H1 (cell line): ENCODE measurements at regions not wholly inside any gene's neighbourhood (a gene's known extent, or its start where the extent isn't known, plus 50 kb on each side); places are given as distances from the start of the nearest gene placed in this dataset.
A peak's percentile ranks its signal among the peaks of the same experiment; 100 is the strongest.
"Not testable (repeated sequence)": the region's sequence is repeated elsewhere in the genome, so short reads cannot be mapped to it uniquely, and the experiment has no call there.

Source experiments
- CTCF ChIA-PET: fragments of 300-600 bp; sonication (Branson Sonifier 250); formaldehyde crosslinking; loops from one replicate; lab custom pipeline; 2021; ENCODE audit not compliant: partially characterized antibody; lab: Charles Lee
- POLR2A ChIA-PET: fragments of 300-600 bp; sonication (Branson Sonifier 250); formaldehyde crosslinking; loops from one replicate; lab custom pipeline; 2021; ENCODE audit warnings: inconsistent platforms; ENCODE audit not compliant: partially characterized antibody; lab: Charles Lee
- DNase-seq, 2 experiments: peaks; one replicate each; pipeline versions ENCODE4 v3.0.0 to v3.0.0-alpha.2; 2010 to 2022; ENCODE audit warnings: low spot score in 2 of 2, low read depth in 1 of 2, mixed read lengths in 1 of 2
- FAIRE-seq: peaks from 2 replicates; lab custom pipeline; 2011; peaks lifted over from hg19 to GRCh38; lab: Jason Lieb, UNC
- H2AFZ ChIP-seq: 2 replicates; pipeline ENCODE4 v1.8.1; 2012; ENCODE audit warnings: low read length, inconsistent platforms
- H2AK5ac ChIP-seq: 2 replicates; pipeline ENCODE4 v1.6.1; 2013; ENCODE audit warnings: low read depth, low read length
- H2BK120ac ChIP-seq: replicated peaks from 2 replicates; pipeline ENCODE3; 2013; ENCODE audit warnings: low read depth, low read length, inconsistent platforms
- H2BK12ac ChIP-seq: 2 replicates; pipeline ENCODE4 v1.6.1; 2013; ENCODE audit warnings: low read depth, low read length
- H2BK15ac ChIP-seq: 2 replicates; pipeline ENCODE4 v1.6.1; 2013; ENCODE audit warnings: low read length
- H2BK20ac ChIP-seq: 2 replicates; pipeline ENCODE4 v1.6.1; 2013; ENCODE audit warnings: low read length
- H2BK5ac ChIP-seq: 2 replicates; pipeline ENCODE4 v1.6.1; 2013; ENCODE audit warnings: low read depth, low read length
- H3K14ac ChIP-seq: 2 replicates; pipeline ENCODE4 v1.6.1; 2013; ENCODE audit warnings: inconsistent platforms; ENCODE audit not compliant: insufficient read length
- H3K18ac ChIP-seq: 2 replicates; pipeline ENCODE4 v1.6.1; 2013; ENCODE audit warnings: low read length; ENCODE audit errors: extremely low read depth
- H3K23ac ChIP-seq: 2 replicates; pipeline ENCODE4 v1.6.1; 2013; ENCODE audit warnings: inconsistent platforms; ENCODE audit not compliant: insufficient read length
- H3K23me2 ChIP-seq: 2 replicates; pipeline ENCODE4 v1.6.1; 2013; ENCODE audit warnings: low read depth, low read length
- H3K27ac ChIP-seq: 2 replicates; pipeline ENCODE4 v1.6.1; 2011; ENCODE audit warnings: low read depth, low read length, inconsistent platforms
- H3K27me3 ChIP-seq, 4 experiments: replicated peaks in 1 of 4; 1 replicate in 1 of 4; 2 replicates in 3 of 4; pipeline versions ENCODE4 v1.6.1 to v1.8.1; 2011 to 2013; ENCODE audit warnings: low read length in 3 of 4, mild to moderate bottlenecking in 3 of 4, inconsistent platforms in 2 of 4, mixed read lengths in 2 of 4, moderate library complexity in 1 of 4; ENCODE audit not compliant: control insufficient read depth in 3 of 4, insufficient read depth in 3 of 4; ENCODE audit errors: extremely low read depth in 1 of 4
- H3K36me3 ChIP-seq, 4 experiments: 2 replicates each; pipeline versions ENCODE4 v1.6.1 to v1.8.1; 2011 to 2013; ENCODE audit warnings: mild to moderate bottlenecking in 4 of 4, low read length in 3 of 4, moderate library complexity in 2 of 4, control low read depth in 1 of 4, inconsistent platforms in 1 of 4; ENCODE audit not compliant: insufficient read depth in 4 of 4, control insufficient read depth in 2 of 4
- H3K4ac ChIP-seq: replicated peaks from 2 replicates; pipeline ENCODE3; 2013; ENCODE audit warnings: low read length, low read depth, mixed read lengths, inconsistent platforms; ENCODE audit not compliant: insufficient read length
- H3K4me1 ChIP-seq, 4 experiments: replicated peaks in 1 of 4; 1 replicate in 1 of 4; 2 replicates in 3 of 4; pipeline versions ENCODE4 v1.6.1 to v1.8.1; 2011 to 2013; ENCODE audit warnings: low read length in 3 of 4, inconsistent platforms in 2 of 4, mixed read lengths in 1 of 4; ENCODE audit not compliant: insufficient read depth in 4 of 4, control insufficient read depth in 3 of 4
- H3K4me2 ChIP-seq, 2 experiments: 2 replicates each; pipeline versions ENCODE4 v1.6.1 to v1.8.1; 2011 to 2013; ENCODE audit warnings: low read depth in 2 of 2, low read length in 2 of 2, control low read depth in 1 of 2, inconsistent platforms in 1 of 2, mild to moderate bottlenecking in 1 of 2; ENCODE audit not compliant: insufficient read depth in 1 of 2
- H3K4me3 ChIP-seq, 4 experiments: fragments of 200-600, 300-600 bp in 1 of 4; sonication (generic), shearing (Covaris generic), sonication (Bioruptor Twin) in 1 of 4; 2 replicates each; pipeline versions ENCODE4 v1.5.1 to v1.8.1; 2011 to 2016; ENCODE audit warnings: low read length in 4 of 4, low read depth in 3 of 4, control low read depth in 2 of 4, inconsistent platforms in 2 of 4, mild to moderate bottlenecking in 2 of 4, mixed read lengths in 1 of 4, moderate library complexity in 1 of 4; ENCODE audit not compliant: insufficient read depth in 2 of 4; ENCODE audit errors: extremely low read depth in 1 of 4
- H3K56ac ChIP-seq: replicated peaks from 2 replicates; pipeline ENCODE3; 2013; ENCODE audit warnings: low read depth, mild to moderate bottlenecking, mixed read lengths, low read length, inconsistent platforms; ENCODE audit not compliant: insufficient read length
- H3K79me1 ChIP-seq: 2 replicates; pipeline ENCODE4 v1.6.1; 2013; ENCODE audit warnings: low read depth, low read length, control low read depth
- H3K79me2 ChIP-seq, 2 experiments: 2 replicates each; pipeline versions ENCODE4 v1.6.1 to v1.8.1; 2012 to 2013; ENCODE audit warnings: low read length in 2 of 2, mild to moderate bottlenecking in 2 of 2, inconsistent platforms in 1 of 2; ENCODE audit not compliant: insufficient read depth in 2 of 2, control insufficient read depth in 1 of 2
- H3K9ac ChIP-seq, 4 experiments: replicated peaks in 1 of 4; 1 replicate in 1 of 4; 2 replicates in 3 of 4; pipeline versions ENCODE4 v1.6.1 to v1.8.1; 2011 to 2013; ENCODE audit warnings: low read depth in 3 of 4, low read length in 3 of 4, control low read depth in 2 of 4, mild to moderate bottlenecking in 2 of 4, moderate library complexity in 2 of 4, inconsistent platforms in 1 of 4; ENCODE audit errors: extremely low read depth in 1 of 4
- H3K9me3 ChIP-seq, 2 experiments: 2 replicates each; pipeline versions ENCODE4 v1.6.1 to v1.8.1; 2012 to 2013; ENCODE audit warnings: mild to moderate bottlenecking in 2 of 2, moderate library complexity in 2 of 2, control low read depth in 1 of 2, inconsistent platforms in 1 of 2, low read depth in 1 of 2, low read length in 1 of 2, mixed read lengths in 1 of 2; ENCODE audit not compliant: insufficient read depth in 2 of 2
- H4K20me1 ChIP-seq, 2 experiments: replicated peaks in 1 of 2; 2 replicates each; pipeline versions ENCODE3 to v1.8.1; 2011 to 2013; ENCODE audit warnings: inconsistent platforms in 2 of 2, low read length in 2 of 2, mild to moderate bottlenecking in 1 of 2; ENCODE audit not compliant: insufficient read depth in 2 of 2, control insufficient read depth in 1 of 2
- H4K5ac ChIP-seq: 2 replicates; pipeline ENCODE4 v1.6.1; 2013; ENCODE audit warnings: low read length, low read depth, mixed read lengths, inconsistent platforms; ENCODE audit not compliant: insufficient read length
- H4K8ac ChIP-seq: 2 replicates; pipeline ENCODE4 v1.8.0; 2013; ENCODE audit warnings: mild to moderate bottlenecking, moderate library complexity, low read length, inconsistent platforms; ENCODE audit not compliant: insufficient read depth; ENCODE audit errors: extremely low read depth
- H4K91ac ChIP-seq: replicated peaks from 2 replicates; pipeline ENCODE3; 2013; ENCODE audit warnings: low read length, mixed read lengths, inconsistent platforms; ENCODE audit not compliant: insufficient read length
- WGBS, 2 experiments: shearing (Covaris generic) in 1 of 2; methylation state at CpG; one replicate each; pipeline versions ENCODE4 v1.1.6 to v1.1.7; 2013 to 2015; ENCODE audit warnings: low lambda C conversion rate in 2 of 2, mixed read lengths in 2 of 2, inconsistent platforms in 1 of 2, low coverage in 1 of 2, missing lambda C conversion rate in 1 of 2; ENCODE audit not compliant: insufficient replicate concordance in 2 of 2, insufficient coverage in 1 of 2, insufficient read length in 1 of 2; ENCODE audit errors: extremely low coverage in 1 of 2, missing lambda C conversion rate in 1 of 2; 5-methylcytosine and 5-hydroxymethylcytosine counted together

GRCh38 chr14:86312154-86312665 is 782.3 kb downstream of the FLRT2 start:
- 91% methylated on average over 19 of the region's 19 CpGs; no CpG with 5 or more reads in 1 of the 2 experiments for WGBS, 2 experiments
- not testable (repeated sequence) for H3K27ac ChIP-seq

More at GRCh38 chr14:86312154-86312665, 782.3 kb downstream of the FLRT2 start:
- H2BK20ac ChIP-seq, H2BK120ac ChIP-seq, H2BK12ac ChIP-seq, H3K4ac ChIP-seq, H4K8ac ChIP-seq, H3K9me3 ChIP-seq, POLR2A ChIA-PET, H3K4me3 ChIP-seq, H3K9ac ChIP-seq, H3K79me2 ChIP-seq, DNase-seq, H3K18ac ChIP-seq, H3K23me2 ChIP-seq, H4K5ac ChIP-seq, H4K20me1 ChIP-seq, H3K4me1 ChIP-seq, H3K36me3 ChIP-seq, H2AK5ac ChIP-seq, H3K23ac ChIP-seq, H3K56ac ChIP-seq, H2BK5ac ChIP-seq, CTCF ChIA-PET, H3K79me1 ChIP-seq, H3K27me3 ChIP-seq, H3K14ac ChIP-seq, FAIRE-seq, H2BK15ac ChIP-seq, H4K91ac ChIP-seq, H3K4me2 ChIP-seq: not testable (repeated sequence)
- peak overlapping the region; percentile 44; the same call in 1 of the 2 replicates for H2AFZ ChIP-seq
